Osteoblast (primary cell): ENCODE measurements at regions not wholly inside any gene's neighbourhood (a gene's known extent, or its start where the extent isn't known, plus 50 kb on each side); places are given as distances from the start of the nearest gene placed in this dataset.

Source experiments
- DNase-seq: peaks from one replicate; pipeline ENCODE4 v3.0.0; 2011; ENCODE audit warnings: low spot score, mixed read lengths; ENCODE audit not compliant: insufficient read length; ENCODE audit errors: missing footprints
- H2AFZ ChIP-seq: 2 replicates; pipeline ENCODE4 v1.6.0; 2011; ENCODE audit warnings: mild to moderate bottlenecking, low read length
- H3K27ac ChIP-seq: 2 replicates; pipeline ENCODE4 v1.5.1; 2011; ENCODE audit warnings: mild to moderate bottlenecking, low read depth, low read length, moderate library complexity
- H3K27me3 ChIP-seq: 2 replicates; pipeline ENCODE4 v1.6.0; 2012; ENCODE audit warnings: mild to moderate bottlenecking, control low read depth, inconsistent platforms, low read length, moderate library complexity; ENCODE audit not compliant: insufficient read depth
- H3K36me3 ChIP-seq: 2 replicates; pipeline ENCODE4 v1.5.1; 2011; ENCODE audit warnings: mild to moderate bottlenecking, low read length, control low read depth, moderate library complexity; ENCODE audit not compliant: insufficient read depth
- H3K4me1 ChIP-seq: 2 replicates; pipeline ENCODE4 v1.5.1; 2011; ENCODE audit warnings: mild to moderate bottlenecking, low read length, control low read depth, moderate library complexity; ENCODE audit not compliant: insufficient read depth
- H3K4me2 ChIP-seq: 2 replicates; pipeline ENCODE4 v1.6.0; 2011; ENCODE audit warnings: mild to moderate bottlenecking, low read length; ENCODE audit not compliant: insufficient read depth
- H3K4me3 ChIP-seq: fragments of 200-600 bp; sonication (generic); 3 replicates; pipeline ENCODE4 v1.5.1; 2012; ENCODE audit warnings: mild to moderate bottlenecking, low read length, inconsistent platforms; ENCODE audit not compliant: insufficient read depth
- H3K79me2 ChIP-seq: 2 replicates; pipeline ENCODE4 v1.6.0; 2012; ENCODE audit warnings: mild to moderate bottlenecking, low read length, control low read depth, inconsistent platforms; ENCODE audit not compliant: insufficient read depth
- H3K9me3 ChIP-seq: 2 replicates; pipeline ENCODE4 v1.5.1; 2011; ENCODE audit warnings: low read depth, low read length, control low read depth
- H4K20me1 ChIP-seq: 2 replicates; pipeline ENCODE4 v1.6.0; 2012; ENCODE audit warnings: mild to moderate bottlenecking, low read length, control low read depth; ENCODE audit not compliant: insufficient read depth
- TF ChIP-seq, protein P1 (sequence below): IDR thresholded peaks from 2 replicates; pipeline ENCODE4 v1.5.1; 2011; ENCODE audit warnings: mild to moderate bottlenecking, low read depth, low read length, moderate library complexity; ENCODE audit errors: extremely low read depth

- H3K4me3 ChIP-seq = no peak overlapping the region
- H3K79me2 ChIP-seq = no peaks in the 10 kb centered on the region
- TF ChIP-seq, protein P1, sequence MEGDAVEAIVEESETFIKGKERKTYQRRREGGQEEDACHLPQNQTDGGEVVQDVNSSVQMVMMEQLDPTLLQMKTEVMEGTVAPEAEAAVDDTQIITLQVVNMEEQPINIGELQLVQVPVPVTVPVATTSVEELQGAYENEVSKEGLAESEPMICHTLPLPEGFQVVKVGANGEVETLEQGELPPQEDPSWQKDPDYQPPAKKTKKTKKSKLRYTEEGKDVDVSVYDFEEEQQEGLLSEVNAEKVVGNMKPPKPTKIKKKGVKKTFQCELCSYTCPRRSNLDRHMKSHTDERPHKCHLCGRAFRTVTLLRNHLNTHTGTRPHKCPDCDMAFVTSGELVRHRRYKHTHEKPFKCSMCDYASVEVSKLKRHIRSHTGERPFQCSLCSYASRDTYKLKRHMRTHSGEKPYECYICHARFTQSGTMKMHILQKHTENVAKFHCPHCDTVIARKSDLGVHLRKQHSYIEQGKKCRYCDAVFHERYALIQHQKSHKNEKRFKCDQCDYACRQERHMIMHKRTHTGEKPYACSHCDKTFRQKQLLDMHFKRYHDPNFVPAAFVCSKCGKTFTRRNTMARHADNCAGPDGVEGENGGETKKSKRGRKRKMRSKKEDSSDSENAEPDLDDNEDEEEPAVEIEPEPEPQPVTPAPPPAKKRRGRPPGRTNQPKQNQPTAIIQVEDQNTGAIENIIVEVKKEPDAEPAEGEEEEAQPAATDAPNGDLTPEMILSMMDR = no peak
- H3K27ac ChIP-seq = no peak overlapping the region
- no peak overlapping the region for H3K4me2 ChIP-seq
- H3K9me3 ChIP-seq = no peaks in the 10 kb centered on the region
- no peaks in the 10 kb centered on the region for H3K36me3 ChIP-seq
- H4K20me1 ChIP-seq = no peaks in the 10 kb centered on the region
- peak; percentile 44 for DNase-seq
- peaks cover 19% of the 10 kb centered on the region for H3K4me1 ChIP-seq
- H3K27me3 ChIP-seq = no peaks in the 10 kb centered on the region
- H2AFZ ChIP-seq = no peak overlapping the region
Measured at GRCh38 chr15:100768501-100768931, 111.1 kb upstream of the ALDH1A3 start.

- Histone ChIP-seq H3K4me3 (no peak overlapping the region), H3K27me3 (no peaks in the 10 kb centered on the region), H3K79me2 (no peaks in the 10 kb centered on the region), H4K20me1 (no peaks in the 10 kb centered on the region), H3K9me3 (no peaks in the 10 kb centered on the region), H3K4me2 (no peak overlapping the region), H2AFZ (no peak overlapping the region), H3K27ac (no peak overlapping the region), H3K4me1 (peaks cover 12% of the 10 kb centered on the region), H3K36me3 (no peaks in the 10 kb centered on the region)
- TF ChIP-seq, protein P1 = no peak
- DNase-seq = peak; percentile 43
Measured at GRCh38 chr15:100769043-100769974, 110.3 kb upstream of the ALDH1A3 start.

GRCh38 chr15:100769975-100770340, 109.7 kb upstream of the ALDH1A3 start:
- Histone ChIP-seq H3K79me2 (no peaks in the 10 kb centered on the region), H3K4me2 (no peak overlapping the region), H3K4me3 (no peak overlapping the region), H4K20me1 (no peaks in the 10 kb centered on the region), H3K36me3 (no peaks in the 10 kb centered on the region), H3K9me3 (no peaks in the 10 kb centered on the region), H2AFZ (no peak overlapping the region), H3K4me1 (peaks cover 6% of the 10 kb centered on the region), H3K27ac (no peak overlapping the region), H3K27me3 (no peaks in the 10 kb centered on the region)
- peak; percentile 31 for DNase-seq
- TF ChIP-seq, protein P1 = no peak
